IMR-90 (cell line): ENCODE measurements at regions not wholly inside any gene's neighbourhood (a gene's known extent, or its start where the extent isn't known, plus 50 kb on each side); places are given as distances from the start of the nearest gene placed in this dataset.

Source experiments
- ATAC-seq: fragments of 200-7000 bp; cut with Tn5 transposase; 2 replicates; pipeline ENCODE4 v1.9.1; 2020; ENCODE audit warnings: low read depth, mild to moderate bottlenecking, moderate library complexity
- BruUV-seq: library from RNA; stranded (reverse); fragments of 400-500 nt; replicated peaks from 2 replicates; lab custom pipeline; 2021; lab: Mats Ljungman, UMichigan
- CTCF ChIA-PET: fragments of 300-600 bp; formaldehyde crosslinking; extraction: SDS; loops from one replicate; lab custom pipeline; 2021; ENCODE audit warnings: antibody characterized with exemption; lab: Yijun Ruan, JAX
- POLR2A ChIA-PET: fragments of 300-600 bp; sonication (Branson Sonifier 250); formaldehyde crosslinking; loops from one replicate; lab custom pipeline; 2022; ENCODE audit warnings: antibody characterized with exemption; ENCODE audit not compliant: unreplicated experiment; lab: Charles Lee
- DNase-seq: peaks from one replicate; pipeline ENCODE4 v3.0.0; 2013
- H2AFZ ChIP-seq: replicated peaks from 2 replicates; pipeline ENCODE3; 2013; ENCODE audit warnings: low read length, mild to moderate bottlenecking; ENCODE audit not compliant: poor library complexity
- H2AK5ac ChIP-seq: 2 replicates; pipeline ENCODE4 v1.6.1; 2013; ENCODE audit warnings: low read depth, low read length, inconsistent platforms
- H2AK9ac ChIP-seq: replicated peaks from 2 replicates; pipeline ENCODE3; 2013; ENCODE audit warnings: mild to moderate bottlenecking, low read depth, low read length, moderate library complexity; ENCODE audit not compliant: poor library complexity
- H2BK120ac ChIP-seq: 2 replicates; pipeline ENCODE4 v1.6.1; 2013; ENCODE audit warnings: low read depth, low read length, inconsistent platforms
- H2BK15ac ChIP-seq: 3 replicates; pipeline ENCODE4 v1.6.1; 2013; ENCODE audit warnings: low read depth, low read length, inconsistent platforms
- H2BK20ac ChIP-seq: 2 replicates; pipeline ENCODE4 v1.6.1; 2013; ENCODE audit warnings: low read depth, mild to moderate bottlenecking, inconsistent platforms, low read length, moderate library complexity
- H2BK5ac ChIP-seq: 2 replicates; pipeline ENCODE4 v1.6.1; 2013; ENCODE audit warnings: mild to moderate bottlenecking, low read depth, low read length, inconsistent platforms; ENCODE audit not compliant: poor library complexity, severe bottlenecking
- H3K14ac ChIP-seq: replicated peaks from 2 replicates; pipeline ENCODE4 v1.6.1; 2013; ENCODE audit warnings: low read depth, low read length, inconsistent platforms
- H3K18ac ChIP-seq: 2 replicates; pipeline ENCODE4 v1.6.1; 2013; ENCODE audit warnings: low read depth, low read length, control low read depth
- H3K23ac ChIP-seq: 2 replicates; pipeline ENCODE4 v1.6.1; 2013; ENCODE audit warnings: low read depth, low read length, inconsistent platforms
- H3K27ac ChIP-seq: 2 replicates; pipeline ENCODE4 v1.5.1; 2013; ENCODE audit warnings: mild to moderate bottlenecking, control low read depth, low read length; ENCODE audit not compliant: insufficient read depth
- H3K27me3 ChIP-seq: 2 replicates; pipeline ENCODE4 v1.6.1; 2013; ENCODE audit warnings: low read length; ENCODE audit not compliant: control insufficient read depth, insufficient read depth
- H3K36me3 ChIP-seq: 2 replicates; pipeline ENCODE4 v1.6.1; 2013; ENCODE audit warnings: low read length, mixed read lengths; ENCODE audit not compliant: control insufficient read depth, insufficient read depth
- H3K4ac ChIP-seq: 2 replicates; pipeline ENCODE4 v1.6.1; 2013; ENCODE audit warnings: low read depth, low read length, inconsistent platforms
- H3K4me1 ChIP-seq: 2 replicates; pipeline ENCODE4 v1.6.1; 2013; ENCODE audit warnings: low read length, mixed read lengths; ENCODE audit not compliant: control insufficient read depth, insufficient read depth
- H3K4me2 ChIP-seq: 2 replicates; pipeline ENCODE4 v1.6.1; 2013; ENCODE audit warnings: low read depth, mild to moderate bottlenecking, control low read depth, low read length, moderate library complexity
- H3K4me3 ChIP-seq: 2 replicates; pipeline ENCODE4 v1.5.1; 2013; ENCODE audit warnings: low read depth, mild to moderate bottlenecking, control low read depth, low read length, moderate library complexity; ENCODE audit not compliant: insufficient read depth
- H3K56ac ChIP-seq: 2 replicates; pipeline ENCODE4 v1.6.1; 2013; ENCODE audit warnings: low read length, inconsistent platforms; ENCODE audit not compliant: insufficient read depth; ENCODE audit errors: extremely low read depth
- H3K79me1 ChIP-seq, 2 experiments: 2 replicates each; pipeline ENCODE4 v1.6.1; 2013; ENCODE audit warnings: low read length in 2 of 2, inconsistent platforms in 1 of 2, low read depth in 1 of 2
- H3K9ac ChIP-seq: 2 replicates; pipeline ENCODE4 v1.6.1; 2013; ENCODE audit warnings: low read depth, low read length, control low read depth
- H3K9me1 ChIP-seq: 2 replicates; pipeline ENCODE4 v1.6.1; 2013; ENCODE audit warnings: low read length, inconsistent platforms; ENCODE audit not compliant: insufficient read depth
- H3K9me3 ChIP-seq: 2 replicates; pipeline ENCODE4 v1.6.1; 2013; ENCODE audit warnings: low read length; ENCODE audit not compliant: control insufficient read depth, insufficient read depth
- H4K20me1 ChIP-seq: 2 replicates; pipeline ENCODE4 v1.6.1; 2013; ENCODE audit warnings: low read length, inconsistent platforms; ENCODE audit not compliant: insufficient read depth
- H4K5ac ChIP-seq: 2 replicates; pipeline ENCODE4 v1.6.1; 2013; ENCODE audit warnings: mild to moderate bottlenecking, low read depth, low read length, control low read depth
- H4K8ac ChIP-seq, 2 experiments: 2 replicates each; pipeline ENCODE4 v1.6.1; 2013; ENCODE audit warnings: low read depth in 2 of 2, low read length in 2 of 2, control low read depth in 1 of 2, inconsistent platforms in 1 of 2
- H4K91ac ChIP-seq: 2 replicates; pipeline ENCODE4 v1.6.1; 2013; ENCODE audit warnings: low read depth, low read length, inconsistent platforms; ENCODE audit not compliant: insufficient read depth
- BHLHE40 ChIP-seq: fragments of 150-350 bp; IDR thresholded peaks from 2 replicates; pipeline ENCODE4 v1.6.1; 2016; ENCODE audit warnings: mild to moderate bottlenecking, low read depth, low read length
- CEBPB ChIP-seq: IDR thresholded peaks from 2 replicates; pipeline ENCODE4 v1.6.1; 2012; ENCODE audit warnings: low read depth, low read length, improper control_type of control experiment
- POLR2A ChIP-seq: IDR thresholded peaks from 2 replicates; pipeline ENCODE4 v1.6.1; 2012; ENCODE audit warnings: mild to moderate bottlenecking, low read depth, low read length
- RFX5 ChIP-seq: IDR thresholded peaks from 2 replicates; pipeline ENCODE4 v1.8.0; 2012; ENCODE audit warnings: low read depth, mild to moderate bottlenecking, low read length, moderate library complexity
- WGBS, 2 experiments: methylation state at CpG; one replicate each; pipeline versions ENCODE4 v1.1.5 to v1.1.7; 2013; ENCODE audit warnings: missing lambda C conversion rate in 2 of 2; ENCODE audit not compliant: insufficient read length in 1 of 2; ENCODE audit errors: extremely low coverage in 2 of 2; 5-methylcytosine and 5-hydroxymethylcytosine counted together
- dilution Hi-C: fragments of 300-500 bp; cut with HindIII; formaldehyde crosslinking; loops from one replicate; pipeline ENCODE4 v1.14.3; 2018; ENCODE audit warnings: low sequenced_read_pairs; ENCODE audit not compliant: unreplicated experiment
- in situ Hi-C: fragments of 300-500 bp; cut with MboI; formaldehyde crosslinking; loops from 3 replicates; pipeline ENCODE4 v1.14.3; 2019; ENCODE audit warnings: low sequenced_read_pairs, inconsistent platforms, mixed read lengths
- intact Hi-C: fragments of 100-400 bp; cut with micrococcal nuclease; formaldehyde crosslinking; loops from 2 replicates; pipeline ENCODE4 v1.10.0; 2022
- TF ChIP-seq, protein P1 (sequence below): conservative IDR thresholded peaks from 2 replicates; pipeline ENCODE4 v1.5.1; 2012; ENCODE audit warnings: mild to moderate bottlenecking, low read depth, low read length, improper control_type of control experiment

DNA sequence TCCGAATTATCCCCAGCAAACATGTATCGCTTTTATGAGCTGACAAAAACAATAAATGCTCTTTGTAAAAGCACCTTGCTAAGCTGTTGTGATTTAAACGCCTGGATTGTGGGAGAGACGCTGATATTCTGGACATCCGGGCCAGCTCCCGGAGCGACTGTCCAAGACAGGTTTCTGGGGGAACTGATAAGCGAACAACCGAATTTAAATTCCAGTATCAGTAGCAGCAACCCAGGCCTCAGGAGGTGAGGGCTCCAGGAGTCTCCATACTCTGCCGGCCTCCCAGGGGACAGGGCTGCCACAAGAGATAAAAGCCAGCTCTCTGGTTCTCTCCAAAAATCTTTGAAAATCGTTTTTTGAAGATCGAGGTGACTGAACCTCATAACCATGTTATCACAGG, 50.3 kb upstream of the VSTM2B start:
- CTCF ChIA-PET: no interaction called here
- Histone ChIP-seq H3K4ac (no peak overlapping the region), H4K5ac (no peak overlapping the region), H4K20me1 (no peaks in the 10 kb centered on the region), H3K23ac (no peak overlapping the region), H4K91ac (no peak overlapping the region), H2AFZ (no peak overlapping the region), H3K4me1 (no peaks in the 10 kb centered on the region), H2BK20ac (no peak overlapping the region), H3K27ac (no peak overlapping the region), H3K56ac (no peak overlapping the region), H3K14ac (no peak overlapping the region), H4K8ac (no peak overlapping the region), H3K4me2 (no peak overlapping the region), H3K9me1 (no peaks in the 10 kb centered on the region), H3K4me3 (no peak overlapping the region), H3K79me1 (no peaks in the 10 kb centered on the region), H3K36me3 (no peaks in the 10 kb centered on the region), H3K9ac (no peak overlapping the region), H3K18ac (no peak overlapping the region), H2AK9ac (no peak overlapping the region), H3K9me3 (peaks cover 7% of the 10 kb centered on the region; the same call in 1 of the 2 replicates), H2BK5ac (no peak overlapping the region), H3K27me3 (no peaks in the 10 kb centered on the region), H2AK5ac (no peak overlapping the region), H2BK15ac (no peak overlapping the region), H2BK120ac (no peak overlapping the region)
- no peak for DNase-seq
- no peak for TF ChIP-seq BHLHE40
- TF ChIP-seq, protein P1, sequence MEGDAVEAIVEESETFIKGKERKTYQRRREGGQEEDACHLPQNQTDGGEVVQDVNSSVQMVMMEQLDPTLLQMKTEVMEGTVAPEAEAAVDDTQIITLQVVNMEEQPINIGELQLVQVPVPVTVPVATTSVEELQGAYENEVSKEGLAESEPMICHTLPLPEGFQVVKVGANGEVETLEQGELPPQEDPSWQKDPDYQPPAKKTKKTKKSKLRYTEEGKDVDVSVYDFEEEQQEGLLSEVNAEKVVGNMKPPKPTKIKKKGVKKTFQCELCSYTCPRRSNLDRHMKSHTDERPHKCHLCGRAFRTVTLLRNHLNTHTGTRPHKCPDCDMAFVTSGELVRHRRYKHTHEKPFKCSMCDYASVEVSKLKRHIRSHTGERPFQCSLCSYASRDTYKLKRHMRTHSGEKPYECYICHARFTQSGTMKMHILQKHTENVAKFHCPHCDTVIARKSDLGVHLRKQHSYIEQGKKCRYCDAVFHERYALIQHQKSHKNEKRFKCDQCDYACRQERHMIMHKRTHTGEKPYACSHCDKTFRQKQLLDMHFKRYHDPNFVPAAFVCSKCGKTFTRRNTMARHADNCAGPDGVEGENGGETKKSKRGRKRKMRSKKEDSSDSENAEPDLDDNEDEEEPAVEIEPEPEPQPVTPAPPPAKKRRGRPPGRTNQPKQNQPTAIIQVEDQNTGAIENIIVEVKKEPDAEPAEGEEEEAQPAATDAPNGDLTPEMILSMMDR: no peak
- no peak for TF ChIP-seq POLR2A
- no peak for TF ChIP-seq RFX5
- no peak for TF ChIP-seq CEBPB
- POLR2A ChIA-PET: no interaction called here
- in situ Hi-C loops: no loop called here
- no TSS peak for BruUV-seq
- intact Hi-C loops: loop anchor here (10.0 kb wide), 1 partner anchor 111 kb away; no protein-coding TSS in a partner anchor
- dilution Hi-C loops: no loop called here
- no peak for ATAC-seq
- WGBS, 2 experiments: 73% methylated on average over 5 of the region's 12 CpGs; no CpG with 5 or more reads in 1 of the 2 experiments
